ENCODE measurements at regions not wholly inside any gene's neighbourhood (a gene's known extent, or its start where the extent isn't known, plus 50 kb on each side); places are given as distances from the start of the nearest gene placed in this dataset.
"Not testable (repeated sequence)": the region's sequence is repeated elsewhere in the genome, so short reads cannot be mapped to it uniquely, and the experiment has no call there.

- TF ChIP-seq CTCF (conservative IDR thresholded peaks at IDR 0.05; ENCODE audit: low read depth, low read length); EZH2 (IDR thresholded peaks at IDR 0.05; ENCODE audit: borderline replicate concordance, low read depth, low read length, poor library complexity, severe bottlenecking): not testable (repeated sequence)
Observed at GRCh38 chr1:148336121-148336918, 146.8 kb downstream of the PPIAL4G start.
